Sigmoid colon (tissue), 6 donors: ENCODE measurements at regions not wholly inside any gene's neighbourhood (a gene's known extent, or its start where the extent isn't known, plus 50 kb on each side); places are given as distances from the start of the nearest gene placed in this dataset.

Experiments
- DNase-seq: peaks from one replicate; pipeline ENCODE4 v3.0.0-alpha.2; 2019
- H3K27ac ChIP-seq, 4 donors: fragments of 200-600 bp; sonication (generic); one replicate each; pipeline ENCODE4 v1.5.1; 2016 to 2019; ENCODE audit warnings: mild to moderate bottlenecking in 1 of 4
- H3K27me3 ChIP-seq, 3 donors: fragments of 200-600 bp; sonication (generic); one replicate each; pipeline ENCODE4 v1.5.1; 2019; ENCODE audit warnings: mild to moderate bottlenecking in 1 of 3
- H3K36me3 ChIP-seq, 4 donors: fragments of 200-600 bp; sonication (generic); one replicate each; pipeline ENCODE4 v1.5.1; 2016 to 2019
- H3K4me1 ChIP-seq, 4 donors: fragments of 200-600 bp; sonication (generic); one replicate each; pipeline ENCODE4 v1.5.1; 2017 to 2019
- H3K4me3 ChIP-seq, 4 donors: fragments of 200-600 bp; sonication (generic); one replicate each; pipeline ENCODE4 v1.5.1; 2017 to 2019; ENCODE audit warnings: mild to moderate bottlenecking in 2 of 4, moderate library complexity in 1 of 4
- H3K9me3 ChIP-seq, 4 donors: fragments of 200-600 bp in 3 of 4; sonication (generic) in 3 of 4; one replicate each; pipeline versions ENCODE4 v1.5.1 to v1.6.1; 2013 to 2019
- EP300 ChIP-seq, 4 donors: sonication (generic); formaldehyde crosslinking; IDR thresholded peaks; one replicate each; pipeline ENCODE4 v1.6.1; 2017; ENCODE audit warnings: antibody characterized with exemption in 4 of 4
- POLR2A ChIP-seq, 2 donors: fragments of 450-650 bp; IDR thresholded peaks; one replicate each; pipeline ENCODE4 v1.6.1; 2016; ENCODE audit warnings: antibody characterized with exemption in 2 of 2, mild to moderate bottlenecking in 2 of 2, moderate library complexity in 2 of 2
- POLR2AphosphoS5 ChIP-seq, 4 donors: sonication (generic); formaldehyde crosslinking; IDR thresholded peaks; one replicate each; pipeline ENCODE4 v1.6.1; 2017; ENCODE audit warnings: antibody characterized with exemption in 4 of 4
- WGBS, 2 donors: extraction: QIAGEN DNeasy Blood & Tissue Kit; methylation state at CpG; one replicate each; pipeline ENCODE4 v1.1.7; 2013; 5-methylcytosine and 5-hydroxymethylcytosine counted together
- intact Hi-C: fragments of 100-400 bp; cut with DNase I; formaldehyde crosslinking; loops from one replicate; pipeline ENCODE4 v1.15.1; 2023
- TF ChIP-seq, protein P1 (sequence below), 4 experiments: fragments of 450-650 bp in 3 of 4; fragments of 200-600 bp in 1 of 4; IDR thresholded peaks; one replicate each; pipeline ENCODE4 v1.5.1; 2016 to 2019; ENCODE audit warnings: antibody characterized with exemption in 4 of 4, mild to moderate bottlenecking in 3 of 4, moderate library complexity in 2 of 4
- donor health status: healthy with polysubstance abuse.
- donor health status: healthy.

DNA sequence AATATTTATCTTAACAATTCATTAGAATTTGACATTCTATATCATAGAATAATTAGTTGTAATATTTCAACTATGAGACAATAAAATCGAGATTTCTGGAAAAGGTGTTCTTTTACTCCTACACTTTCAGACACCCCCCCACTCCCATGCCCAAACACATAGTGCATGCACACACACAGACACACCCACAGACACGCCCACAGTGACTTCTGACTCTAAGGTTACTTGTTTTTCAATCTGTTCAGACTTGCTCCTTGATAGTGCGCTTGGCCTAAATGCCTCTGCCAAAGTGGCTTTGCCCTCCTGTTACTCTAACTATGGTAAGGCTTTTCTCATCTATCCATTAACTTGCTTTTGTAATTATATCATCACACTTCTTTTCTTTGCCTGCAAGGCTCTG, 144.0 kb upstream of the PPP1R3A start:
- no peak overlapping the region for H3K27ac ChIP-seq
- no peaks in the 10 kb centered on the region for H3K36me3 ChIP-seq
- no peaks in the 10 kb centered on the region for H3K27me3 ChIP-seq
- no peak for DNase-seq
- 30 to 72% methylated on average over 3 of the region's 3 CpGs for WGBS, 2 donors
- intact Hi-C loops: no loop called here
- H3K9me3 ChIP-seq: no peaks in the 10 kb centered on the region
- TF ChIP-seq, protein P1, sequence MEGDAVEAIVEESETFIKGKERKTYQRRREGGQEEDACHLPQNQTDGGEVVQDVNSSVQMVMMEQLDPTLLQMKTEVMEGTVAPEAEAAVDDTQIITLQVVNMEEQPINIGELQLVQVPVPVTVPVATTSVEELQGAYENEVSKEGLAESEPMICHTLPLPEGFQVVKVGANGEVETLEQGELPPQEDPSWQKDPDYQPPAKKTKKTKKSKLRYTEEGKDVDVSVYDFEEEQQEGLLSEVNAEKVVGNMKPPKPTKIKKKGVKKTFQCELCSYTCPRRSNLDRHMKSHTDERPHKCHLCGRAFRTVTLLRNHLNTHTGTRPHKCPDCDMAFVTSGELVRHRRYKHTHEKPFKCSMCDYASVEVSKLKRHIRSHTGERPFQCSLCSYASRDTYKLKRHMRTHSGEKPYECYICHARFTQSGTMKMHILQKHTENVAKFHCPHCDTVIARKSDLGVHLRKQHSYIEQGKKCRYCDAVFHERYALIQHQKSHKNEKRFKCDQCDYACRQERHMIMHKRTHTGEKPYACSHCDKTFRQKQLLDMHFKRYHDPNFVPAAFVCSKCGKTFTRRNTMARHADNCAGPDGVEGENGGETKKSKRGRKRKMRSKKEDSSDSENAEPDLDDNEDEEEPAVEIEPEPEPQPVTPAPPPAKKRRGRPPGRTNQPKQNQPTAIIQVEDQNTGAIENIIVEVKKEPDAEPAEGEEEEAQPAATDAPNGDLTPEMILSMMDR (IDR thresholded peaks at IDR 0.05): no peak
- TF ChIP-seq POLR2AphosphoS5 (IDR thresholded peaks at IDR 0.05): no peak
- no peak for TF ChIP-seq POLR2A (IDR thresholded peaks at IDR 0.05)
- no peak for TF ChIP-seq EP300 (IDR thresholded peaks at IDR 0.05)
- no peaks in the 10 kb centered on the region for H3K4me1 ChIP-seq
- H3K4me3 ChIP-seq: no peak overlapping the region

DNA sequence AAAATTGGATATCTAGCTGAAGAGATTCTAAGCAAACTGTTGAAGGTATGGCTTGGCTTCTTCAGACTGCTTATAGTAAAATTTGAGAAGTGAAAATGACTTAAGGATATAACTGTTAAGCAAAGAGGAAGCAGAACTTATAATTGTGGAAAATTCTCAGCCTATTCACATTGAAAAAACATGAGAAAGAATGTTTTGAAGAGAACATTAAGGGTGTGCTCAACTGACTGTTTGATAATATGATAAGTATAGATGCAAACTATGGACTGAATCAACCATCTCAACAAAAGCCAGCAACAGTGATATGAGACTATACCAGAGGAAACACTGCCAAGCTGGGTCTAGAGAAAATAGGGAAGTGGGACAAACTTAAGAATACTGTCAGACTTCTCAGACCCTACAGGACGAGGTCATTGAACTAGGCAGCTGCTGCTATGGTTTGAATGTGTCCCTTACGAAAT, 133.1 kb upstream of the PPP1R3A start:
- TF ChIP-seq POLR2A (IDR thresholded peaks at IDR 0.05) (no peak), EP300 (IDR thresholded peaks at IDR 0.05) (no peak), POLR2AphosphoS5 (IDR thresholded peaks at IDR 0.05) (no peak)
- TF ChIP-seq, protein P1 (IDR thresholded peaks at IDR 0.05): no peak
- H3K27me3 ChIP-seq: no peaks in the 10 kb centered on the region
- no peaks in the 10 kb centered on the region for H3K36me3 ChIP-seq
- peaks cover 0 to 6% (median 0%) of the 10 kb centered on the region in 4 donors for H3K4me1 ChIP-seq
- H3K27ac ChIP-seq: no peak overlapping the region
- H3K9me3 ChIP-seq: no peaks in the 10 kb centered on the region
- no peak overlapping the region for H3K4me3 ChIP-seq
- 54 to 71% methylated on average over 2 of the region's 2 CpGs for whole genome bisulfite sequencing, 2 donors
- no peak for DNase-seq
- intact Hi-C loops: no loop called here

DNA sequence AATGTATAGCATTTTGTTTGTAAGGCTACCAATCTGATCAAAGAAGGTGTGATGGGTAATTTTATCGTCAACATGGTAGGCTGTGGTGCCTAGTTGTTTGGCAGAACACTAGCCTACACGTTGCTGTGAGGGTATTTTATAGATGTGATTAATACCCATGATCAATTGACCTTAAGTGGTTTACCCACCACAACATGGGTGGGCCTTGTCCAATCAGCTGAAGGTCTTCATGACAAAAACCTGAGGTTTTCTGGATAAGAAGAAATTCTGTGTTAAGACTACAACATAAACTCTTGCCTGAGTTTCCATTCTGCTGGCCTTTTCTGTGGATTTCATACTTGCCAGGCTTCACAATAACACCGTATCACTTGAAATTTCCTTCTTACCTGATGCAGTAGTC, 131.8 kb upstream of the PPP1R3A start:
- Histone ChIP-seq H3K27me3 (no peaks in the 10 kb centered on the region), H3K36me3 (no peaks in the 10 kb centered on the region), H3K9me3 (no peaks in the 10 kb centered on the region), H3K4me1 (peaks cover 0 to 6% (median 0%) of the 10 kb centered on the region in 4 donors), H3K4me3 (no peak overlapping the region), H3K27ac (no peak overlapping the region)
- 86 to 88% methylated on average over 3 of the region's 3 CpGs for WGBS, 2 donors
- no peak for DNase-seq
- no peak for TF ChIP-seq POLR2AphosphoS5 (IDR thresholded peaks at IDR 0.05)
- TF ChIP-seq, protein P1 (IDR thresholded peaks at IDR 0.05): no peak
- TF ChIP-seq EP300 (IDR thresholded peaks at IDR 0.05): no peak
- no peak for TF ChIP-seq POLR2A (IDR thresholded peaks at IDR 0.05)
- intact Hi-C loops: no loop called here

DNA sequence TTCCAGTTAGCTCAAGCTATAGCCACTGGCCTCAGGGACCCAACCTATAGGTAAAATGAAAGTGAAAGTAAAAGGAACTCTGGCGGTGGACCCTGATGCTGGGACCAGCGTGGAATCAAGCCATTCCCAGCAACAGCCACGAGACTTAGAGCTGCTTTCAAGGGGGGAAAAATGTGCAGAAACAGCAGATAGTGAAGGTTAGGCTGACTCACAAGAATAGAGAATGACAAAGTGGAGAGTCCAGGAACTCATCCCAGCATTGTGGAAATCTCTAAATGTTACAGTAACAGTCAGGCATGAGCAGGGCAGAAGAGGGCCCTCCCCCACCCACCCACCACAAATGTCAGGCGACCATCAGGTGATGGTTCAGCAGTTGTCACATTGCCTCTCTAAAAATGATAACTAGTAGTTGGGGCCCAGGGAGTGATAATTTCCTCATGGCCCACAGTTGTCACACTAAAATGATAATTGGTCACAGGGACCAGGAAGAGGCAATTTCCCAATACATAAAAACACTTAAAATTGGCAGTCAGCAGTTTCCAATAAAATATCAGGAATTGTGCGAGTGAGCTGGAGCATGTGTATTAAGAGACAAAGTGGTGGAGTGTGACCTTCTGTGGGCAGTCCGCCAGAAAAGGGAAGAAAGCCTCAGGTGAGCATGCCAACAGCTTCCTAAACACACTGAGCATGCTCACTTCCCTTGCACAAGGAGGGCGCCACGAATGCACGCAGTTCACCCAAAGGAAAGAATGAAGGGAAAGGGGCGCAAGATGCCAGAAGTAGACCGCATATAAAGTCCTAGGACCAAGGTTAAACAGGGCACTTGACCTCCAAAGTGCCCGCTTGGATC, 129.8 kb upstream of the PPP1R3A start:
- no peak overlapping the region for H3K27ac ChIP-seq
- TF ChIP-seq EP300 (IDR thresholded peaks at IDR 0.05) (no peak), POLR2AphosphoS5 (IDR thresholded peaks at IDR 0.05) (no peak), POLR2A (IDR thresholded peaks at IDR 0.05) (no peak)
- TF ChIP-seq, protein P1 (IDR thresholded peaks at IDR 0.05): no peak
- H3K4me3 ChIP-seq: peak overlapping the region in 3 of 4 donors; percentile 4 to 23 (median 11)
- no peak for DNase-seq
- H3K27me3 ChIP-seq: no peaks in the 10 kb centered on the region
- H3K4me1 ChIP-seq: peaks cover 0 to 10% (median 0%) of the 10 kb centered on the region in 4 donors
- H3K9me3 ChIP-seq: no peaks in the 10 kb centered on the region
- intact Hi-C loops: no loop called here
- H3K36me3 ChIP-seq: no peaks in the 10 kb centered on the region
- WGBS, 2 donors: 78 to 83% methylated on average over 12 of the region's 12 CpGs
